ENCODE measurements at regions not wholly inside any gene's neighbourhood (a gene's known extent, or its start where the extent isn't known, plus 50 kb on each side); places are given as distances from the start of the nearest gene placed in this dataset.

DNA sequence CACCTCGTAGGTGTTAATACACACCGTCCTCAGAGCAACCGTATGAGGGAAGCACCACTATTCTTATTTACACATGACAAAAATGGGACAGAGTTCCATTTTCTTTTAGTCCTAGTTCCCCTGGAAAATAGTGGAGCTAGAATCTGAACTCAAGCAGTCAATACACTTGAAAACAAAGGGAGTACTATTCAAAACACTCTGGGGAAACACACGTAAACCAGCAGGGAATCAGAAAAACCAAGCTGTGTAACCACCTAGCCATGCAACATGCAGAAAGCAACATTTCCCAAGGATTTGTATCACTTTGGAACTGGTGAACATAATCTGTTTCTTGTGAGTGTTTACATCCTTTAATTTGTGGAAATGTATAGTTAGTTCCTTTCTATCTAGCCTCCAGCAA lies 208.2 kb downstream of the UBE2E3 start:
- no peak for DNase-seq (ENCODE audit: low read depth, low spot score)

DNA sequence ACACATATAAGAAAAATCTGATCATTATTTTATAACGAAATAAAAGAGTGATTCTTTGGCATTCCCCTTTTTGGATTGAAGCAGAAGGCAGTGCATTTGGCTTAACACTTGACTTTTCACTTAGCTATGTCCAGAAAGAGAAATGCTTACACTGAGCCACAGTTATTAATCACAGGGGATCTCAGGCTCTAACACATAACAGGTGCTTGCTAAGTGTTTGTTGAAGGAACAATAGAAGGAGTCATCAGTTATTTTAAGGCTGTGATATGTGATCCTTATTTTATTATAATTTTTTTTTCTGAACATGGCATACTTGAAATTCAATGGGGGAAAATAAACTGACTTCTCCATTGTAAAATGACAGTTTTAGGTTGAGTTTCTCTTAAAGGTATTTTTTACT lies 209.5 kb downstream of the UBE2E3 start:
- DNase-seq (ENCODE audit: low read depth, low spot score): no peak

DNA sequence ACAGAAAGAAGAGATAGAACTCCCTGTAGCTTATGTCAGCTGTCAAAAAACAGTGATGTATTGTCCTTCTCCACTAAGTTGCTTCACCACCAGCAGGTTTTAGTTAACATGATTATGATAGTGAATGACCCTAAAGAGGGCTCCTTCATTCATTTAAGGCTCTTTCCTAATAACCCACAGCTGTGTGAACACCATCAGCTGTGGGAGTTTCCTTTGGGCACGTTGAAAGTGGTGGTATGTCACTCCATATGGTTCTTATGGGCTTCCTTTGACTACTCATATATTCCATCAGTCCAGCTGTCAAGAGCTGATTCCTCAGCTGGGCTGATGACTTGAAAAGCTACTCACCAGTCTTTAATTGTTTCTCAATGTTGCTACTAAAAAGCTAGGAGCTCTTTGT lies 210.3 kb downstream of the UBE2E3 start:
- no peak for DNase-seq (ENCODE audit: low read depth, low spot score)

DNA sequence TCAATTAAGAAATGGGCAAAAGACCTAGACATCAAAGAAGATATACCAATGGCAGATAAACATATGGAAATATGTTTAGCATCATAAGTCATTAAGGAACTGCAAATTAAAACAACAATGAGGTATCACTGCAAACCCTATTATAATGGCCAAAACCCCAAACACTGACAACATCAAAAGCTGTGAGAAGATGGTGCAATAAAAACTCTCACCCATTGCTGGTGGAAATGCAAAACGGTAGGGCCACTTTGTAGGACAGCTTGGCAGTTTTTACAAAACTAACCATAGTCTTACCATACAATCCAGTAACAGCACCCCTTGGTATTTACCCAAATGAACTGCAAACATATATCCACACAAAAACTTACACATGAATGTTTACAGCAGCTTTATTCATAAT lies 213.1 kb downstream of the UBE2E3 start:
- no peak for DNase-seq (ENCODE audit: low read depth, low spot score)

DNA sequence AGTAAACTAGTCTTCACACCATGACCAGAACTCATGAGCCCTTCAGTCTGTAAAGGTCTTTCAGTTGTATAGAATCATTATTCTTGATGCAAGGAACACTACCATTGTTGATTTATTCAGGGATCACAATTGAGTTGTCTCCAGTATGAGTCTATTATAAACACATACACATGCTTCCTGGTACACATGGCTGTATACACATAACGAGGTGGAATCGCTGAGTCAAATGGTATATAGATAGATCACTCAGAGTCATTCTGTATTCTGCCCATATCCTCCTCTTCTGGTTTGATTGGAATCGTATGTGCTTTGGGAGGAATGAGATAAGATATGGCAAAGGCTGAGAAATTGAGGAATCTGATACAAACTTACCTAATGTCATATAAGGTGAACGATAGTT lies 216.0 kb downstream of the UBE2E3 start:
- no peak for DNase-seq (ENCODE audit: low read depth, low spot score)

DNA sequence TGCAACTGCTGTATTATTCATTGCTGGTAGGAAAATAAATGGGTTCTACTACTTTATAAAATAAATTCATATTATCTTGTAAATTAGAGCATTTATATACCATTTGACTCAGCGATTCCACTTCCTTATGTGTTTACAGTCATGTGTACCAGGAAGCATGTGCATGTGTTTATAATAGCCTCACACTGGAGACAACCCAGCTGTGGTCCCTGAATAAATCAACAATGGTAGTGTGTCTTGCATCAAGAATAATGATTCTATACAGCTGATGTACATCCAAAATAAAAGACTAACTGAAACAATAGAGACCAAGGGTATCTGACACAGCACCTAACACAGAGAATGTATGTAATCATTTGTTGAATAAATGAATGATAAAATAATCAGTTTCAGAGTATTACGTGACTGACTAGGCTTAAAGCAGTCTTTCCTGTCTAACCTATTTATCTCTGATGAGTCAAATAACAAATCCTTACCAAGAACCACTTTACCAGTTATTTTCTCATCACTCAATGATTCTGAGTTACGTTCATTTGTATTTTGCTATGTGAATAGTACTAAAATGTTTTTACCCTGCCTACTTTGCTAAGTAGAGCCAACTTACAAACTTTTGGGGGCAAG lies 216.8 kb downstream of the UBE2E3 start:
- no peak for DNase-seq (ENCODE audit: low read depth, low spot score)

DNA sequence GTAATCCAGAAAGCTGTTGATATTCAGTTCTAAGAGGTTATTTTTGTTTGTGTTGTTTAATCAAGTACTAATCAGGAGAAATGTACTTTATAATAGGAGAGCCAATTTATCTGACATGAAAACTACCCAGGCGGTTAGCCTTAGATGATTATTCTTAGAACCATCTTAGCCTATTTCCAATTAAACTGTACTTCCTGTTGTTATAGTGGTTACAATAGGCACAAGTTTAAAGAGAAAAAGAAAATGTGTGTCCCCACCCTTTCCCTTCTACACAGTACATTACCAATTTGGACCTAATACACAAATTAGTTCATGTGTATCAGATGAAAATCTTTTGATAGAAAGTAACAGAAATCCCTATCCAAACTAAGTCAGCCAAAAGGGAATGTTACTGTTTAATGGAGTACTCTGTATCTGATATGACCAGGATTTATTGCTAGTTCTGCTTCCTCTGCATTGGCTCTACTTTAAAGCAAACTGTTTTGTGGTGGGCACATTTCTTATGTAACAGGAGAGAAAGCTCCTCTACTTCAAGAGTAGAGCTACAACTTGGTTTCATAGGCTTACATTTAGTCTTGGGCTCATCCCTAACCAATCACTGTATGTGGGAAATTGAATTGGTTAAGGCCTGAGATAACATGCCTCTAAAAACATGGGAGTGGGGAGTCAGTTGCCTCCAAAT lies 217.9 kb downstream of the UBE2E3 start:
- no peak for DNase-seq (ENCODE audit: low read depth, low spot score)

DNA sequence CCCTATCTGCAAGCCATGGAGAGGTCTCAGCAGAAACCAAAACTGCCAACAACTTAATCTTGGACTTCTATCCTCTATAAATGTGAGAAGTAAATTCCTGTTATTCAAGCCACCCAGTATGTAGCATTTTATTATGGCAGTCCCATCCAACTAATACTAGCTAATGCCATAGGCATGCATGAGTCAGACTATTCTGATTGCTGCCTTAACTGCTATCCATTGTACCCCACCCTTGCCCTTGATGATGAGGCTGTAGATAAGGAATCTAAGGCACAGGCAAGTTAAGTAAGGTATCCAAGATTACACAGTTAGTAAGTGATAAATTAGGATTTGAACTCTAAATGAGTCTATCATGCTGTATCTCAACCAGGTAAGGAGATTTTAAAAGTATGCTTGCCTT lies 223.0 kb downstream of the UBE2E3 start:
- peak; percentile 35 for DNase-seq (ENCODE audit: low read depth, low spot score)

DNA sequence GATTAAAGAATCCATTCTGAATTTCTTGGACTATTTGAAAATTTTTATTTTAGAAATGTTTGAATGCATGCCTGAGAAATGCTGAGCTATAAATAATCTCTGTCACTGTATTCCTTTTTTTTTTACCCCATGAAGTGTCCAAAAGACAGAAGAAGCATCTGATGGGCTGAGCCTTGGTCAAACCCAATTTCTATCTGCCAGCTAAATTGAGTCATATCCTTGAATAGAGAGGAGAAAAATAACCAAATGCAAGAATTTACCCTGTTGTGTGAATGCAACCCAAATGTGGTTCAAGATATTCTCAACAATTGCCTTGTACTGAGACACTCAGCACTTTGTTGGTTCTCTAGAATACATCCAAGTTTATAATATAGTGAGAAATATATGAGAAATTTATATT lies 223.5 kb downstream of the UBE2E3 start:
- no peak for DNase-seq (ENCODE audit: low read depth, low spot score)

DNA sequence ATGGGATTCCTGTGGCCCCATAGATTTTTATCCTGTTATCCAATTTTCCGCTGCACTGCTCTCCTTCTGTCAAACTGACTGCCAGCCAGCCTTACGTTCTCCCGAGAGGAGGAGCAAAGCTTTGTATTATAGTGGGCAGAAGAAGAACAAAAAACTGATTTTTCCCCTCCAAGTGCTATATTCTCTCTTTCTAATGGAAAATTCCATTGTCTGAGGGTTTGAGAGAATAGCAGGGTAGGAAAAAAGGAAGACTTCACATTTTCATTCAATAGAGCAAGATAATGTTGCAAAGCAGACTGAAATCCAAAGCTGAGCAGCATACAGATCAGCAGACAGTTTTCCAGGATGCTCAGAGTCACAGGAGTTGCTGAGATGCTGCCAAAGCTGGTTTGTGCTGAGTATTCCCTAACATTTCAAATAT lies 238.0 kb downstream of the UBE2E3 start:
- no peak for DNase-seq (ENCODE audit: low read depth, low spot score)

DNA sequence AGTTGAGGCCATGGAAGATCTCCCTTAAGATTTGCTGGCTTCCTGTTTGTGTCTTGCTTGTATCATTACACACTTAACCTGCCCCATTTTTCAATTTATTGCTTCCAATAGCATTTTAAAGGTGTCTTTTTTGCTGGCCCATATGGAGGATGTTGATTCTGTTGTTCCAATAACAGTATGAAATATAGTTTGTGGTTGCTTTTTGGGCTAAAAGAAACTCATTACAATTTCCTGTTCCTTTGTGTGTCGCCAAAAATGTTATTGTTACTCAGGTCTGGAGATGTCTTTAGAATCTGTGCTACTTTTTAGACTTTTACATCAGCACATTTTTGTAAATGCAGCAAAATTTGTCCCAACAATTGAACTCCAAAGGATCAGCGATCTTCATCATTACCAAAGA lies 234.0 kb upstream of the ITGA4 start:
- no peak for DNase-seq (ENCODE audit: low read depth, low spot score)

DNA sequence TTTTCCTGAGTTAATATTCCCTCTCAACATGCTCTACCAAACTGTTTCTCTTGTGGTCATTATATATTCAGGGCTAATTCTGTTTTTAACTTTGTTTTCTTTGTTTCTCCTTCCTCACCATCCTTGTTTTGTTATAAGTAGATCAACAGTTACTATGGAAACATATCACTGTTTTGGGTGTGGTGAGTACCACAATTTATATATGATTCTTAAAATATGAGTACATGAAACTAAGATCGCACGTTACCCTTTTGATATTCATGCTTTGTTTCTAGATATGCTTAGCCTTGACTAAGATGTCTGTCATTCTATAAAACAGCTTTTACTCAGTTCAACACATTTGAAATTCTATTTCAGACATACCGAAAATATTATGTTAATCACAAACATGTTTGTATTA lies 232.3 kb upstream of the ITGA4 start:
- no peak for DNase-seq (ENCODE audit: low read depth, low spot score)

DNA sequence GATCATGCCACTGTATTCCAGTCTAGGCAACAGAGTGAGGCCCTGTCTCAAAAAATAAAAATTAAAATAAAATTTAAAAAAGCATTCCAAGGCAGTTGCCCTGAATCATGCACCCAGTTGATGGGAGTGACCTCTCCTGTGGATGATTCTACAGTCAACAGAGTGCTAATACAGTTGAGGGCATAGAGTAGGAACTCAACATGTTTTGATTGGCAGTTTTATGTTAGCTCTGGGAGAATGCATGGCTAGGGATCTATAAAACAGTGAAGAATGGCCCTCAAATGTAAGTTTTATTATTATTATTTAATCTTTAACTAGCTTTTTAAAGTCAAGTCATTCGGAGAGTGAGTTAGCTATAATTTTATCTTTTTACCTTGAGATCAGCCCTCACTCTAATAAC lies 228.5 kb upstream of the ITGA4 start:
- DNase-seq (ENCODE audit: low read depth, low spot score): no peak

DNA sequence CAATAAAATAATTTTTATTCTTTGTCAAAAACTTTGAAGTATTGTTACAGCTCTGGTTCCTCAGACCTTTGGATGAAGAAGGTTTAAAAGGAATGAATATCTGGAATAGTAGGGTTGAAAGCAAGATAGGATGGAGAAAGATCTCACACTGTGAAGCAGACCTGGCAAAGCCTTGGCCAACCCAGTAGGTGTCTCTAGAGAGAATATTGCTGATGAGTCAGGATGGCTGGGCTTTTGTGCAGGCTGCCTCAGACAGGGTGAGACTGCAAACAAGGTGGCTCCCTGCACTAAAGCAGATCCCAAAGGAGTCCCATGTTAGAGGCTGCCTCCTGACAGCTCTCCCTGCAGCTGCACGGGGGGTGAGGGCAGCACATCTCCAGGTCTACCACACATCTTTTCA lies 226.0 kb upstream of the ITGA4 start:
- no peak for DNase-seq (ENCODE audit: low read depth, low spot score)

DNA sequence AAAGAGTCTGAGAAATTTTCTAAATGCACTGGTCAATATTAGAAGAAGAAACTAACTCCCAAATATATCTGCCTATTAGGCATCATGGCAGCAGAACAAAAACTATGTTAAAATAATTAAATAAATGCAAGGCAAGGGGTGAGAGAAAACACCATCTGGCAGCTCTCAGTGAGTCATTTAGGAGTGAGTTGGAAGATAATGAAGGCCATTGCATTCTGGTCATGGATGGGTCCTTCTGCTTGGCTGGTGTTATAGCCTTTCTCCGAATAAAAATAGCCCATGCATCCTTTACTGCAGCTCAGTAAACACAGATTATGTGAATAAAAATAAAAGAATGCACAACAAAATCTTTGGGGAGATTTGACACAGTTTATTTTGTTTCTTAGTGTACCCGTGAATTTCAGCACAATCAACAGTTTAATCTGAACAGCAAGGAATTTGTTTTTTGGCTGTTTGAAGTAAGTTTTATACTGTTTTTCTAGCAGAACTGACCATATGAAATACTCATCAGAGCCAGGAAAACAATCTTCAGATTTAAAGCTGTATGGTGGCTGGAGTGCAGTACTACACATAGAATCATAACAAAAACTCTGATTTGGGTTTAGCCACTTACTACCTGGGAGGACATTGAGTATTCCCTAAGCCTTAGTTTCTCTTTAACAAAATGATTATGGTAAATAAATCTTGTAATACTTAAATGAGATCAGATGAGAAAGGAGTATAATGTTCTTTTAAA lies 225.1 kb upstream of the ITGA4 start:
- no peak for DNase-seq (ENCODE audit: low read depth, low spot score)

DNA sequence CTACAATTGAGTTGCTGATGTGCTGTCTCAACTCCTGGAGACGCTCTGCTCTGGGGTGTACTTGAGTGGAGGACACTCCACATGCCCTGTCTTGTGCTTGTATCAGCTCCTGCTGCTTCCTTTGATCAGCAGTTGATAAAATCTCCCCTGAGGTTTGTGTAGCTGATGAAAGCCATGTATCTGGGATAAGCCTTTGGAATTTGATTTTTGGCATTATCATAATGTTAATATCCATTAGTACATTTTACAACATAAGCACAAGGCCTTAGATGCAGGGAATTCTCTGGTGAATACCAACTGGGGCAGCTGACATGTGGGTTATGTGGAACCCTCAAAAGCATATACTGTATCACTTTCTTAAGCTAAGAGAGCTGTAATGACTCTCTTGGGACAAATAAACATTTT lies 222.7 kb upstream of the ITGA4 start:
- DNase-seq (ENCODE audit: low read depth, low spot score): no peak

DNA sequence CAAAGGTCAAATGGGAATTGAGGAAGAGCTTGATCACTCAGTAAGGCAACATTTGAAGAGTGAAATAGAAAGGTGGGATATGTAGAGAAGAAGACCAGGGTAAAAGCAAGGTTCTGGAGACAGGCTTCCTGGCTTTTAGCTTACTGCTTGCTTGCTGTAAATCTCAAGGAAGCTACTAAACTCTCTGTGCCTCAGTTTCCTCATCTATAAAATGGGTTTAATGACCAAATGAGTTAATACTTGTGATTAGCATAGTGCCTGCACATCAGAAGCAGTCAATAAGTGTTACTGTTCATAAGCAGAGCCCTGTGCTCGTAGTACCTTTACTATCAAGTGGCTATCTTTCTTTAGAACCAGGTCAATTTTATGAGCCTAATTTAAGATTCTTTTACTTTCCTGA lies 222.2 kb upstream of the ITGA4 start:
- no peak for DNase-seq (ENCODE audit: low read depth, low spot score)

DNA sequence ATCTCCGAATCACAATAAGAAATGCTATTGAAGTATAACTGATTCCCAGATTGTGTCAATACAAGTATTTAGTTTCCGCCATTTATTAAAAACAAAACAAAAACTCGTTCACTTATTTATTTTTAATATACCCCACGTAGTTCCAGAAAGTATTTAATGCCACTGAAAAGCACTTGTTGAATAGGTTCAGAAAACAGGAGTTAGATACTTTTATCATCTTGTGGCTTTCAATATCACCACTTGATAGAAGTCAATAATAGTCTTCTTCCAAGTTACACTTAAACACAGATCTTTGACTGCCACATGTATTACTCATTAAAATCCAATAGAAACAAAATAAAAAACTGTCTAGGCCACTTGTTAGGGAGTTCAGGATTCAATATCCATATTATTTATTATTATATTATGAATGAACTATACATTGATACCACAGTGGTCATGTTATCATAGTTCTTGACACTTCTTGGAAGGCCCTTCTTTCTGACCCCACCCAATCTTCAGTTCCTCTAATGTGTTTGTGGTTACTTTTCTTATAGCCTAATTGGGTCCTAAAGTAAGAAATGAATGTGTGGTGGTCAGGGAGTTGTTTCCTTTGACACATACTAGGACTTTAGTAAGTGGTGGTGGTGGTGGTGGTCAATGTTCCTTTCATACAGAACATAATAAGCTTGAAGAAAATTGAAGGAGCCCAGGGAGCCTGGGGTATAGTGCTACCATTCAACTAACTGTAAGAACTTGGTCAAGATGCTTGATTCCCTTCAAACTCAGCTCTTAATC lies 221.3 kb upstream of the ITGA4 start:
- no peak for DNase-seq (ENCODE audit: low read depth, low spot score)

DNA sequence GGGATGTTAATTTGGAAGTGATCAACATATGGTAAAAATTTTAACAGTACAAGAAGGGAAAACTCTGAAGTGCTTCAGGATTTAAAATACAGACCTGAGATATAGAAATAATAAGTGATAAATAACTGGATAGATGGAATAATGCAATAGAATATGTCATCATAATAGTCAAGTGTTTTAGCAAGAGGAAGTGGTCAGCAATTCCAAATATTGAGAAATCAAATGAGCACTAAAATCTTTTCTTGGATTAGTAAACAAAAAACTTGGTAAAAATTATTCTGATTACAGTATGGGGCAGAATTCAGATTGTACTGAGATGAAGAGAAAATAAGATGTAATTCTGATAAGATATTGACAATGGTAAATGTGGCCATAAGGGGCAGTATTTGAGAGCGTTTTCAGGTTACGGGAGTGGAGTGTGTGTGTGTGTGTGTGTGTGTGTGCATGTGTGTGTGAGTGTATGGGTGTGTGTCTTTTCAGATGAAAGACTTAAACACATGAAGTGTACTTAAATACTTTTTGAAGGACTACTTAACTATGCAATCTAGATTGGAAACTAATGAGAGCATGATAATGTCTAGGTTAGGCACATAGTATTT lies 217.9 kb upstream of the ITGA4 start:
- no peak for DNase-seq (ENCODE audit: low read depth, low spot score)

DNA sequence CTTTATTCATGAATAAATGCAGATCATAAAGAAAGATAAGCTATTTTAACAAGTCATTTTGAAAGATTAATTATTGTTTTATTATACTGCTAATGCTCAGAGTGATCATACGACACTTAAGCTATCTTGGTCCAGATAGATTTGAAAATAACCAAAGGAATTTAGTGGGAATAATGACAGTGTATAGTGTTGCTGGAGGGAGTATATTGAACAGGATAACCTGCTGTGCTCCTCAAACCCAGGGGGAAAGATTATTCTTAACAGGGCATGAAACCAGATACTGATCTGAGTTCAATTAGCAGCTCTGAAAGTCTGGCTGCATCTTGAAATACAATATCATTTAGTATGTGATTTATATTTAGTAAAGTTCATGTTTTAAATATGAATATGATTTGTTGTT lies 216.3 kb upstream of the ITGA4 start:
- no peak for DNase-seq (ENCODE audit: low read depth, low spot score)

DNA sequence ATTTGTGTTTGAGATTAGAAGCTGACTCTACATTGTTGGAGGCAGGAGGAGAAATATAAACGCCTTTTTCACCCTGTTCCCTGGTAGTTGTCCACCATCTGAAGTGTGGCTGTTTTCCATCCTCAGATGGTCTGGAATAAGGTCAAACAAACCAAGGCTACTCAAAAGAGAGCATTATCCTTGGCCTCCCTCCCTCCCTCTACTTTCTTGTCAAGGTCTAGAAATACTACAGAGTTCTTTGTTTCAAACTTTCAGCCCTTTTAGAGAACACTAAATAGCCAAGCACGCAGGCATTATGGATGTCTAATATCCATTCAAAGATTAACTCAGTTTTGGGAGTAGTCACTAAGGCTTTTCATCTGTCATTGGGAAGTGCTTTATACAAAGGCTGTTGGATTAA lies 215.8 kb upstream of the ITGA4 start:
- DNase-seq (ENCODE audit: low read depth, low spot score): no peak

DNA sequence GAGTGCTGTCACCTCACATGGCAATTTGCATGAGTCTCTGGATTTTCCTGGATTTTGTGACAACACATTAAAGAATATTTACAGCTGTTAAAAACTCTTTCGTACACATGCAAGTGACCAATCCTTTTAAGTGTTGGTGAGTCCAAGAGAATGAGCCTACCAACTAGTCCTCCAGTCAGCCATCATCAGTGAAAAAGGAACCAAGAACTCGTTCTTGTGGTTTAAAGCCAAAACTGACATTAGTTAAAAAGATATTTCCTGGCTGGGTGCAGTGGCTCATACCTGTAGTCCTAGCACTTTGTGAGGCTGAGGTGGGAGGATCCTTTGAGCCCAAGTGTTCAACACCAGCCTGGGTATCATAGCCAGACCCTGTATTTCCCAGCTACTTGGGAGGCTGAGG lies 215.4 kb upstream of the ITGA4 start:
- DNase-seq (ENCODE audit: low read depth, low spot score): no peak
